ENCODE measurements at regions not wholly inside any gene's neighbourhood (a gene's known extent, or its start where the extent isn't known, plus 50 kb on each side); places are given as distances from the start of the nearest gene placed in this dataset.

DNA sequence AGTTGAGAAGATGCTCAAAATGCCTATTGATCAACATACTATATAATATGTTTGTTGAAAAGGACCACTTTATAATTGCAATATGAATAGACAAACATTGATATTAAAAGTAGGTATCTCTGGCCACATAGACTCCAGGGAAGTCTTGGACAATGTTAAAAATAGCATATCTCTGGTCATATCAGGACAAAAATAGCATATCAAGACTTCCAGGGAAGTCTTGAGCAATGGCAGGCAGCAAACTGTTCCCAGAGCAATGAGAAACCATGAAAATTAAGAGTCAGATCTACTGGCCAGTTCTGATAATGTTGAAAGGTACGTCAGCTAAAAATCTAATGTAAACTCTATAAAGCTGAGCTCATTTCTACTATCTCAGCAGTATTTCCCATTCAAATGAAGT lies 1130.3 kb upstream of the CITED2 start:
- TF ChIP-seq SUZ12 (IDR thresholded peaks at IDR 0.05; ENCODE audit: extremely low read depth, insufficient read depth, insufficient read length): no peak
- TF ChIP-seq ZNF274 (IDR thresholded peaks at IDR 0.05; ENCODE audit: low read depth, low read length): no peak
- no peak for TF ChIP-seq YY1 (IDR thresholded peaks at IDR 0.05; ENCODE audit: insufficient read depth, insufficient read length)
